ENCODE measurements at regions not wholly inside any gene's neighbourhood (a gene's known extent, or its start where the extent isn't known, plus 50 kb on each side); places are given as distances from the start of the nearest gene placed in this dataset.
"Not testable (repeated sequence)": the region's sequence is repeated elsewhere in the genome, so short reads cannot be mapped to it uniquely, and the experiment has no call there.

DNA sequence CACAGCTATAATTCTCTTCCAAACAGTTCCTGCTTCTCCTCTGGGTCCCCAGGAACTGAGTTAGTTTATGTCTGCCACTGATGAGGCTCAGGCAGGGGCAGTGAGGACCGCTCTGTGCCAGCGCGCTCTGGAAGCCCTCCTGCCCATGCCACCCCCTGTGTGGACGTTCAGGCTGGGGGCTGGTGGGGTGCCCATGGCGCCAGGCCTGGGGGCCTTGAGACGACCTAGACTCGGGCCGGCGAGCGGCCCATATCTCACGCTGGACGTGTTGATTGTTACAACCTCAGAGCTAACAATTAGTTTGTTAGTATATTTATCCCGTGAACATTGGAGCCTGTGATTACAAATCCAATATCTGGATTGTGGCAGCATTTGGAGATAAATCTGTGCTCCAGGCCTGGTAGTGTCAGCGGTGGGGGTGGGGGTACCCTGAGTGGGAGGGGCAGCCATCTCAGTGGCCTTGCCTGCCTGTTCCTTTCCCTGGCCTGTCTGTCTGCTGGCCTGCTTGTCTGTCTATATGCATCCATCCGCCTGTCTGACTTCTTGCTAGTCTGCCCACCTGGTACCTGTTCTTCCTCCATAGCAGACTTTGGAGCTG is 256.5 kb upstream of the MVB12B start:
- TF ChIP-seq, protein P1, sequence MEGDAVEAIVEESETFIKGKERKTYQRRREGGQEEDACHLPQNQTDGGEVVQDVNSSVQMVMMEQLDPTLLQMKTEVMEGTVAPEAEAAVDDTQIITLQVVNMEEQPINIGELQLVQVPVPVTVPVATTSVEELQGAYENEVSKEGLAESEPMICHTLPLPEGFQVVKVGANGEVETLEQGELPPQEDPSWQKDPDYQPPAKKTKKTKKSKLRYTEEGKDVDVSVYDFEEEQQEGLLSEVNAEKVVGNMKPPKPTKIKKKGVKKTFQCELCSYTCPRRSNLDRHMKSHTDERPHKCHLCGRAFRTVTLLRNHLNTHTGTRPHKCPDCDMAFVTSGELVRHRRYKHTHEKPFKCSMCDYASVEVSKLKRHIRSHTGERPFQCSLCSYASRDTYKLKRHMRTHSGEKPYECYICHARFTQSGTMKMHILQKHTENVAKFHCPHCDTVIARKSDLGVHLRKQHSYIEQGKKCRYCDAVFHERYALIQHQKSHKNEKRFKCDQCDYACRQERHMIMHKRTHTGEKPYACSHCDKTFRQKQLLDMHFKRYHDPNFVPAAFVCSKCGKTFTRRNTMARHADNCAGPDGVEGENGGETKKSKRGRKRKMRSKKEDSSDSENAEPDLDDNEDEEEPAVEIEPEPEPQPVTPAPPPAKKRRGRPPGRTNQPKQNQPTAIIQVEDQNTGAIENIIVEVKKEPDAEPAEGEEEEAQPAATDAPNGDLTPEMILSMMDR (IDR thresholded peaks at IDR 0.05), result no peak
- H3K27ac ChIP-seq, result no peak overlapping the region

DNA sequence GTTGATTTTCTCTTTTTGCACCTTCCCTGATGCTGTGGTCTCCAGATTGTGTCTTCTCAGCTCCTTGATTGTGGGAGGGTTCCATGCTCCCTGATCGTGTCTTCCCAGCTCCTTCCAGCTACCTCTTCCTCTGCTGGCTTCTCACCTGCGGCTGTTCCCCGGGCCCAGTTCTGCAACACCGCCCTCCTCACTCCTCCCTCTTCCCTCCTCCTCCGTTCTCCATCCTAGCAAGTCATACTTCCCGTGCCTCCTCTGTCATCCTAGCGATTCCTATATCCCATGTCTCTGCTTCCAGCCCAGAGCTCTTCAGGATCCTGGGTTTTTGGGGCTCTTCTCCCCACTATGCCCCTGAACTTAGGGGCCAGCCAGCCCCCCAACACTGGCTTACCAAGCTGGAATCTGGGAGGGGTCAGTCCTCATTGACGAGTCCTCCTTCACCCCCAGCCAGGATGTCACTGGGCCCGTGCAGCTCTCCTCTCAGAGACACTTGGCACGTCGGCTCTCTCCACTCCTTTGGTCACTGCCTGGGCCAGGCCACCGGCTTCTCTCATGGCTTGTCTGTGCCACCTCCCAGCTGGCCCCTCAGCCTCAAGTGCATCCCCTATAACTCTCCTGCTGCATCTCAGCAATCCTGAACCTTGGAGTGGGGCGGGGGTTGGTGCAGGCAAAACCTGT is 255.4 kb upstream of the MVB12B start:
- no peaks in the 10 kb centered on the region for H3K4me1 ChIP-seq
- H3K27me3 ChIP-seq, result no peaks in the 10 kb centered on the region
- TF ChIP-seq, protein P1 (IDR thresholded peaks at IDR 0.05), result no peak
- DNase-seq (ENCODE audit: low spot score), result no peak
- H3K4me3 ChIP-seq, result no peak overlapping the region
- no peaks in the 10 kb centered on the region for H3K9me3 ChIP-seq
- no peaks in the 10 kb centered on the region for H3K36me3 ChIP-seq
- H3K27ac ChIP-seq, result no peak overlapping the region

More for the DNA sequence above, 256.5 kb upstream of the MVB12B start:
- H3K4me1 ChIP-seq, result no peaks in the 10 kb centered on the region
- no peaks in the 10 kb centered on the region for H3K27me3 ChIP-seq
- no peak overlapping the region for H3K4me3 ChIP-seq
- DNase-seq (ENCODE audit: low spot score), result no peak
- no peaks in the 10 kb centered on the region for H3K36me3 ChIP-seq
- no peaks in the 10 kb centered on the region for H3K9me3 ChIP-seq

DNA sequence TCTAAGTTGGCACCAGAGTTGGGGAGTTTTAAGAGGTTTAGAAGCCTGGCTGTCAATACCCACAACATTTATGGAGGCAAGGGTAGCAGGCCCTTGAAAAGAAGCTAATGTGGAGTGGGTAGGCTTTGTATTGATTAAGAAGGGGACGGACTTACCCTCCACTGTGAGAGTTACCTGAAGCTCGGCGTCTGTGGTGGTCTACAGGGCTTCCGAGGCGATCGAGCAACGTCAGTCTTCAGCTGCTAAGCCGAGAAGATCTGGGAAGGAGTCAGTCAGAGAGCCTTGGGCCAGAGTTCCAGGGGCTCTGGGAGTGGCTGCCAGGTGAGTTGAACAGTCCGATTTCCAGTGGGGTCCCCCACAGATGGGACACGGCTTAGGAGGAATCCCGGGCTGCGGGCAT is 249.0 kb upstream of the MVB12B start:
- not testable (repeated sequence) for H3K36me3 ChIP-seq; H3K9me3 ChIP-seq; H3K27ac ChIP-seq; DNase-seq (ENCODE audit: low spot score); H3K4me3 ChIP-seq; H3K4me1 ChIP-seq; H3K27me3 ChIP-seq

DNA sequence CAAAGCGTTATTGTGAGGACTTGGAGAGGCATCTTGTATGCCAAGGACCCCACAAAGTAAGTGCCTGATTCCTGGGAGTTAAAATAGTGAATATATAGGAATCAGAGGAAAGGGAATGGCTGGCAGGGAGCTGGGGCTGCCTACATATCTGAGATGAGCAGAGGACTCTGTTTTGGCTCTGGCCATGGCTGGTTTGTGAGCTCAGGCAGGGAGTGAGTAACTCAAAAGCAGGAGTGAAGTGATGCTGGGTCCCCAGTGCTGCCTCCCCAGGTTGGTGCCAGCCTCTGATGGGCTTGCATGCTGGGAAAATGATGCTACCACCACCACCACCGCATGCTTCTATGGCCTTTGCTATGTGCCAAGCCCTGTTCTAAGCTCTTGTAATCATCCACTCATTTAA is 246.0 kb upstream of the MVB12B start:
- Histone ChIP-seq H3K27me3 (no peaks in the 10 kb centered on the region), H3K9me3 (no peaks in the 10 kb centered on the region), H3K36me3 (no peaks in the 10 kb centered on the region), H3K4me1 (no peaks in the 10 kb centered on the region), H3K4me3 (no peak overlapping the region), H3K27ac (no peak overlapping the region)
- no peak for DNase-seq (ENCODE audit: low spot score)
- TF ChIP-seq, protein P1 (IDR thresholded peaks at IDR 0.05), result no peak

DNA sequence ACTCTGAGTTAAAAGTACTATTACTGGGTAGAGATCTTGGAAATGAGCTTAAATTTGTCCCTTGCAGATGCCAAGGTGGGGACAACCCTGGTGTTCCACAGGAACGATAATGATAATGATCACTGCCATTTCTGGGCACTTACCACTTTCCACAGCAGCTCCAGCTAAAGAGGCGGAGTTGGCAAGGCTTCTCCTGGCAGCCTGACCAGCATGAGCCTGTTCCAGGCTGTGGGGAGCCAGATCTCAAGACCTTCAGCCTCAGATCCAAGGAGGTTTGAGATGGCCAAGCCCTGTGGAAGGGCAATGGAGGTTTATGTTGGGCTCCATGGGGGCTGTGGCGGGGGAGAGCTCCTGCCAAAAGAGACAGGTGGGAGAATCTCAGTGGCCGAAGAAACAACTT is 244.9 kb upstream of the MVB12B start:
- no peaks in the 10 kb centered on the region for H3K27me3 ChIP-seq
- no peaks in the 10 kb centered on the region for H3K4me1 ChIP-seq
- DNase-seq (ENCODE audit: low spot score), result no peak
- H3K36me3 ChIP-seq, result no peaks in the 10 kb centered on the region
- TF ChIP-seq, protein P1 (IDR thresholded peaks at IDR 0.05), result no peak
- H3K4me3 ChIP-seq, result no peak overlapping the region
- no peak overlapping the region for H3K27ac ChIP-seq
- no peaks in the 10 kb centered on the region for H3K9me3 ChIP-seq

DNA sequence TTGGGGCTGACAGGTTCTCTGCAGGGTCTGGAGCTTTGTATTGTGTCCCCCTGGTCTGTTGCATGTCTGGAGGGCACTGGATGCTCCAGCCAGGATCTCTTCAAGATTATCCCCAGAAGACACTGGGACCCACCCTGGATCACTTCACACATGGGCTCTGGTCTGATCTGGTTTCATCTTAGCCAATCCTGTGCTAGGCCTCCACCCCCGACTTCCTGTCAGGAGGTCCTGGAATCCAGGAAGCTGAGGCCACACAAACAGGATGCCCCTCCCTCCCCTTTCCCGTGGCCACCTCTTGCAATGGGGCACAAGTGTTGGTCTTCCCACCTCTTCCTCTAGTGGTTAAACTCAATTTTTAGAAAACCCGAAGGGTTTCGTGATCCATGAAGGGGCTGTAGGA is 242.6 kb upstream of the MVB12B start:
- no peak overlapping the region for H3K4me3 ChIP-seq
- DNase-seq (ENCODE audit: low spot score), result no peak

More for the DNA sequence above, 242.6 kb upstream of the MVB12B start:
- TF ChIP-seq, protein P1 (IDR thresholded peaks at IDR 0.05), result no peak
- H3K27me3 ChIP-seq, result no peaks in the 10 kb centered on the region
- H3K4me1 ChIP-seq, result no peaks in the 10 kb centered on the region
- H3K9me3 ChIP-seq, result no peaks in the 10 kb centered on the region
- no peaks in the 10 kb centered on the region for H3K36me3 ChIP-seq
- no peak overlapping the region for H3K27ac ChIP-seq

Data from right atrium auricular region (tissue), 2 donors.